ENCODE measurements at regions not wholly inside any gene's neighbourhood (a gene's known extent, or its start where the extent isn't known, plus 50 kb on each side); places are given as distances from the start of the nearest gene placed in this dataset.

GRCh38 chr18:39786477-39786876 is 2168.6 kb upstream of the PIK3C3 start:
- peaks cover 97% of the 10 kb centered on the region for H3K79me2 ChIP-seq (replicated peaks; ENCODE audit: insufficient read depth)
- no peak overlapping the region for H3K27ac ChIP-seq (ENCODE audit: low read depth)
- no peaks in the 10 kb centered on the region for H3F3A ChIP-seq (replicated peaks; ENCODE audit: low read depth)
- 0 out of 3 replicates have a peak, but pooled peaks cover 4% of the 10 kb centered on the region for H3K36me3 Mint-ChIP-seq (ENCODE audit: low read depth)
- no peaks in the 10 kb centered on the region for H3K9me3 Mint-ChIP-seq
- no peaks in the 10 kb centered on the region for H3K27me3 ChIP-seq (ENCODE audit: insufficient read depth)
- peaks cover 3% of the 10 kb centered on the region for H3K27me3 Mint-ChIP-seq (ENCODE audit: insufficient read depth, low read depth, poor library complexity)
- H3K4me2 ChIP-seq, result 0 out of 2 replicates have a peak overlapping the region, but pooled peaks have one; percentile 14
- TF ChIP-seq ZNF114 (CRISPR knock-in tag; IDR thresholded peaks at IDR 0.05) (no peak), EZH2phosphoT487 (IDR thresholded peaks at IDR 0.05; ENCODE audit: unreplicated experiment) (no peak), ZNF331 (CRISPR knock-in tag; IDR thresholded peaks at IDR 0.05; ENCODE audit: low read depth) (no peak), POLR2AphosphoS5 (IDR thresholded peaks at IDR 0.05; ENCODE audit: low read depth) (no peak), ETS1 (IDR thresholded peaks at IDR 0.05) (no peak), STAT1 (IDR thresholded peaks at IDR 0.05; ENCODE audit: unreplicated experiment) (no peak), CREB1 (CRISPR knock-in tag; IDR thresholded peaks at IDR 0.05; ENCODE audit: low read depth) (no peak), NANOG (IDR thresholded peaks at IDR 0.05; ENCODE audit: borderline replicate concordance) (no peak), REST (IDR thresholded peaks at IDR 0.05; ENCODE audit: unreplicated experiment) (no peak), JUNB (IDR thresholded peaks at IDR 0.05; ENCODE audit: unreplicated experiment) (no peak), EZH2 (IDR thresholded peaks at IDR 0.05; ENCODE audit: low read depth, unreplicated experiment) (no peak), ZNF462 (CRISPR knock-in tag; IDR thresholded peaks at IDR 0.05) (no peak)
- TF ChIP-seq, protein P1, sequence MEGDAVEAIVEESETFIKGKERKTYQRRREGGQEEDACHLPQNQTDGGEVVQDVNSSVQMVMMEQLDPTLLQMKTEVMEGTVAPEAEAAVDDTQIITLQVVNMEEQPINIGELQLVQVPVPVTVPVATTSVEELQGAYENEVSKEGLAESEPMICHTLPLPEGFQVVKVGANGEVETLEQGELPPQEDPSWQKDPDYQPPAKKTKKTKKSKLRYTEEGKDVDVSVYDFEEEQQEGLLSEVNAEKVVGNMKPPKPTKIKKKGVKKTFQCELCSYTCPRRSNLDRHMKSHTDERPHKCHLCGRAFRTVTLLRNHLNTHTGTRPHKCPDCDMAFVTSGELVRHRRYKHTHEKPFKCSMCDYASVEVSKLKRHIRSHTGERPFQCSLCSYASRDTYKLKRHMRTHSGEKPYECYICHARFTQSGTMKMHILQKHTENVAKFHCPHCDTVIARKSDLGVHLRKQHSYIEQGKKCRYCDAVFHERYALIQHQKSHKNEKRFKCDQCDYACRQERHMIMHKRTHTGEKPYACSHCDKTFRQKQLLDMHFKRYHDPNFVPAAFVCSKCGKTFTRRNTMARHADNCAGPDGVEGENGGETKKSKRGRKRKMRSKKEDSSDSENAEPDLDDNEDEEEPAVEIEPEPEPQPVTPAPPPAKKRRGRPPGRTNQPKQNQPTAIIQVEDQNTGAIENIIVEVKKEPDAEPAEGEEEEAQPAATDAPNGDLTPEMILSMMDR (conservative IDR thresholded peaks at IDR 0.05; ENCODE audit: low read depth in 2 of 2), result no peak
- H4K20me1 ChIP-seq (replicated peaks; ENCODE audit: insufficient read depth), result peaks cover 27% of the 10 kb centered on the region; the same call in 1 of the 2 replicates
- no peak overlapping the region for H3K4me3 Mint-ChIP-seq
- no peak for ATAC-seq
- no peak for DNase-seq (ENCODE audit: low spot score)
- H2AFZ ChIP-seq, result no peak overlapping the region
- no peaks in the 10 kb centered on the region for H3K9me2 ChIP-seq (ENCODE audit: insufficient read depth)
- peaks cover 38% of the 10 kb centered on the region for H3K4me1 Mint-ChIP-seq
- peaks cover 76% of the 10 kb centered on the region for H3K4me1 ChIP-seq (ENCODE audit: insufficient read depth)
- H3K36me3 ChIP-seq (ENCODE audit: insufficient read depth), result no peaks in the 10 kb centered on the region
- no peak overlapping the region for H3K27ac Mint-ChIP-seq
- no peak overlapping the region for H3K4me3 ChIP-seq

All from GM23338 (cell line).